OCI-LY3 (cell line): ENCODE measurements at regions not wholly inside any gene's neighbourhood (a gene's known extent, or its start where the extent isn't known, plus 50 kb on each side); places are given as distances from the start of the nearest gene placed in this dataset.

ENCODE experiments used
- H2AFZ ChIP-seq: fragments of 200-600, 300-600 bp; shearing (Covaris generic); 2 replicates; pipeline ENCODE4 v1.6.0; 2014; ENCODE audit warnings: antibody characterized with exemption, low read depth, low read length
- H3K27ac ChIP-seq: fragments of 200-600, 300-600 bp; sonication (generic); 2 replicates; pipeline ENCODE4 v1.5.1; 2014; ENCODE audit warnings: mild to moderate bottlenecking, low read length, moderate library complexity, mixed read lengths
- H3K27me3 ChIP-seq: fragments of 200-600, 300-600 bp; sonication (generic); 2 replicates; pipeline ENCODE4 v1.6.1; 2014; ENCODE audit warnings: low read depth, low read length, mixed read lengths
- H3K36me3 ChIP-seq: fragments of 200-600, 300-600 bp; sonication (generic); replicated peaks from 2 replicates; pipeline ENCODE3; 2014; ENCODE audit warnings: low read depth, low read length, mixed read lengths
- H3K4me1 ChIP-seq: fragments of 300-600, 200-600 bp; sonication (generic); 2 replicates; pipeline ENCODE4 v1.6.1; 2014; ENCODE audit warnings: low read length, mixed read lengths
- H3K4me2 ChIP-seq: fragments of 200-600, 300-600 bp; sonication (generic); 2 replicates; pipeline ENCODE4 v1.6.1; 2014; ENCODE audit warnings: low read length, mixed read lengths
- H3K4me3 ChIP-seq: fragments of 300-600, 200-600 bp; sonication (generic); 2 replicates; pipeline ENCODE4 v1.5.1; 2014; ENCODE audit warnings: antibody characterized with exemption, mild to moderate bottlenecking, low read length, moderate library complexity
- H3K79me2 ChIP-seq: fragments of 300-600, 200-600 bp; shearing (Covaris generic); 2 replicates; pipeline ENCODE4 v1.6.1; 2014; ENCODE audit warnings: mild to moderate bottlenecking, low read length, mixed read lengths
- H3K9ac ChIP-seq: fragments of 300-600, 200-600 bp; shearing (Covaris generic); 2 replicates; pipeline ENCODE4 v1.6.0; 2014; ENCODE audit warnings: mild to moderate bottlenecking, low read length, moderate library complexity
- H3K9me3 ChIP-seq: fragments of 200-600, 300-600 bp; shearing (Covaris generic); 2 replicates; pipeline ENCODE4 v1.6.1; 2014; ENCODE audit warnings: low read length, mixed read lengths; ENCODE audit not compliant: insufficient read depth
- H4K20me1 ChIP-seq: fragments of 200-600, 300-600 bp; sonication (generic); 2 replicates; pipeline ENCODE4 v1.6.1; 2016; ENCODE audit warnings: low read length, mixed read lengths; ENCODE audit not compliant: insufficient read depth
- EZH2phosphoT487 ChIP-seq: fragments of 200-600 bp; shearing (Covaris generic); IDR thresholded peaks from 2 replicates; pipeline ENCODE4 v1.6.1; 2018; ENCODE audit warnings: antibody characterized with exemption, mixed run types, low read depth
- TF ChIP-seq, protein P1 (sequence below): fragments of 200-600, 300-600 bp; sonication (generic); IDR thresholded peaks from 2 replicates; pipeline ENCODE4 v1.5.1; 2014; ENCODE audit warnings: antibody characterized with exemption, low read length, low read depth

DNA sequence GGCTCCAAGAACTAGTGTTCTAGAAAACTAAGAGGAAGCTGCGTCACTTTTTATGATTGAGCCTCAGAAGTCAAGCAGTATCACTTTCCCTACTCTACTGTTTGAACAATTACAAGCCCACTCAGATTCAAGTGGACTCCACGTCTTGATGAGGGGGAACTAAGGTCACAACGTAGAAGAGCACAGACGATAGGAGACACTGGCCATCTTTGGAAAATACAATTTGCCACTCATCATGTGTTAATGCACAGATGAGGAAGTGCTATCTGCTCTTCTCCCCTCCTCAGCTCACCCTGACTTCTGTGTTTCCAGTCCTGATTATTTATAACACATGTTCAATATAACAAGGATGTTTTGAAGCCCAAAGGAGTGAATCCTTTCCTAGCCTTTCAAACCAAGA is 76.1 kb upstream of the CYP1B1 start:
- Histone ChIP-seq H3K4me1 (peaks cover 4% of the 10 kb centered on the region), H3K4me3 (no peak overlapping the region), H3K36me3 (no peaks in the 10 kb centered on the region), H3K9me3 (no peaks in the 10 kb centered on the region), H2AFZ (no peak overlapping the region), H3K79me2 (no peaks in the 10 kb centered on the region), H4K20me1 (no peaks in the 10 kb centered on the region), H3K4me2 (no peak overlapping the region), H3K9ac (no peak overlapping the region), H3K27me3 (peaks cover 17% of the 10 kb centered on the region; the same call in 1 of the 2 replicates), H3K27ac (no peak overlapping the region)
- TF ChIP-seq, protein P1, sequence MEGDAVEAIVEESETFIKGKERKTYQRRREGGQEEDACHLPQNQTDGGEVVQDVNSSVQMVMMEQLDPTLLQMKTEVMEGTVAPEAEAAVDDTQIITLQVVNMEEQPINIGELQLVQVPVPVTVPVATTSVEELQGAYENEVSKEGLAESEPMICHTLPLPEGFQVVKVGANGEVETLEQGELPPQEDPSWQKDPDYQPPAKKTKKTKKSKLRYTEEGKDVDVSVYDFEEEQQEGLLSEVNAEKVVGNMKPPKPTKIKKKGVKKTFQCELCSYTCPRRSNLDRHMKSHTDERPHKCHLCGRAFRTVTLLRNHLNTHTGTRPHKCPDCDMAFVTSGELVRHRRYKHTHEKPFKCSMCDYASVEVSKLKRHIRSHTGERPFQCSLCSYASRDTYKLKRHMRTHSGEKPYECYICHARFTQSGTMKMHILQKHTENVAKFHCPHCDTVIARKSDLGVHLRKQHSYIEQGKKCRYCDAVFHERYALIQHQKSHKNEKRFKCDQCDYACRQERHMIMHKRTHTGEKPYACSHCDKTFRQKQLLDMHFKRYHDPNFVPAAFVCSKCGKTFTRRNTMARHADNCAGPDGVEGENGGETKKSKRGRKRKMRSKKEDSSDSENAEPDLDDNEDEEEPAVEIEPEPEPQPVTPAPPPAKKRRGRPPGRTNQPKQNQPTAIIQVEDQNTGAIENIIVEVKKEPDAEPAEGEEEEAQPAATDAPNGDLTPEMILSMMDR = no peak
- no peak for TF ChIP-seq EZH2phosphoT487

DNA sequence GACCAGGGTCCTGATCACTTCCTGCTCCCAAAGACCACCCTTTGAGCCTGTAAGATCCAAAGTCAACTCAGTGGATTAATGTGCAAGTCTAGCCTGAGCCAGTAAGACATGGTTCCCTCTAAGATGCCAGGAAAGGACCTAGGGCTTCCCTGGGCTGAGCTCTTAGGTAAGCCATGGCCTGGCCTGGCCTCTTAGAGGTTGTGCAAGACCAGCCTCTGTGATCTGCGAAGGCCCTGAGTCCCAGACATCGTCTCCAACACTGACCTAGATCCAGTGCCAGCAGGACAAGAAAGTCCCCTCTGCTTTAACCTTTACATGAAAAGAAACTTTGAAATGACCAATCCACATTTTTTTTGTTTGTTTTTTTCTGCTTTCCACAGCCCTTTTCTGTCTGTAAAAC is 73.6 kb upstream of the CYP1B1 start:
- Histone ChIP-seq H3K4me3 (no peak overlapping the region), H3K36me3 (no peaks in the 10 kb centered on the region), H3K27ac (no peak overlapping the region), H3K9me3 (no peaks in the 10 kb centered on the region), H3K79me2 (no peaks in the 10 kb centered on the region), H3K27me3 (0 out of 2 replicates have a peak, but pooled peaks cover 4% of the 10 kb centered on the region), H3K9ac (no peak overlapping the region), H3K4me2 (no peak overlapping the region), H4K20me1 (no peaks in the 10 kb centered on the region), H2AFZ (no peak overlapping the region), H3K4me1 (peaks cover 19% of the 10 kb centered on the region)
- no peak for TF ChIP-seq EZH2phosphoT487

DNA sequence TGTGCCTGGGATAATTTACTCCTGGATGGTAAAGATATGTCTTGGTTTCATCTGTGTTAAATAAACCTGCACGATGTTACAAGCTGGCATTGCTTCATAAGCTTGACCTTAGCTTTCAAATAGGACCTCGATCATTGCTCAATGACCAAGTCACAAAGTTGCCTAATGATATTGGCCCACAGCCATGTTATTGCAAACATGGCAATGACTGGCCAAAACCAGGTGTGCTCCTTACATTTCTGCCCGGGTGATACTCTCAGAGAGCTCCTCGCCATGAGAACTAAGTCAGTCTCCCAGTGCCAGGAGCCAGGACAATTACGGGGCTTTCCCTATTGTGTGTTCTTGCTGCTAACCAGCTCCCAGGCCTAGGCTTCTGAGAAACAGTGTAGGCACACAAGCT is 72.5 kb upstream of the CYP1B1 start:
- Histone ChIP-seq H3K36me3 (no peaks in the 10 kb centered on the region), H3K9ac (no peak overlapping the region), H3K4me3 (no peak overlapping the region), H3K4me2 (no peak overlapping the region), H3K27ac (no peak overlapping the region), H3K79me2 (no peaks in the 10 kb centered on the region), H3K9me3 (no peaks in the 10 kb centered on the region), H3K27me3 (no peaks in the 10 kb centered on the region), H4K20me1 (no peaks in the 10 kb centered on the region), H2AFZ (no peak overlapping the region), H3K4me1 (peaks cover 19% of the 10 kb centered on the region)
- TF ChIP-seq, protein P1 = no peak
- no peak for TF ChIP-seq EZH2phosphoT487

DNA sequence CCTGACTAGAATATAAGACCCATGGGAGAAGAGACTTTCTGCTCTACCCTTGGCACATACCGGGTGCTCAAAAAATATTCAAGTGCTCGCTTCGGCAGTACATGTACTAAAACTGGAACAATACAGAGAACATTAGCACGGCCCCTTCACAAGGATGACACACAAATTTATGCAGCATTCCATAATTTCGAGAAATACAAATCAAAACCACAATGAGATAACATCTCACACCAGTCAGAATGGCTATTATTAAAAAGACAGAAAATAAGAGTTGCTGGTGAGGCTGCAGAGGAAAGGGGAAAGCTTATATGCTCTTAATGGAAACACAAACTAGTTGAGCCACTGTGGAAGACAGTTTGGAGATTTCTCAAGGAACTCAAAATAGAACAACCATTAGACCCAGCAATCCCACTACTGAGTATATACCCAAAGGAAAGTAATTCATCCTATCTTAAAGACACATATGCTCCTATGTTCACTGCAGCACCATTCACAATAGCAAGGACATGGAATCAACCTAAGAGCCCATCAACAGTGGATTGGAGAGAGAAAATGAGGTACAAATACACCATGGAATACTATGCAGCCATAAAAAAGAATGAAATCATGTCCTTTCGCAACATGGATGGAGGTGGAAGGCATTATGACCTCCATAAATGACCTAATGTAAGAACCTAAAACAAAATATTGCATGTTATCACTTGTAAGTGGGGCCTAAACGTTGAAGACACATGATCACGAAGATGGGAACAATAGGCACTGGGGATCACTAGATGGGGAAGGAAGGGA is 71.6 kb upstream of the CYP1B1 start:
- Histone ChIP-seq H3K27ac (peak overlapping the region; percentile 15; the same call in 1 of the 2 replicates), H3K79me2 (no peaks in the 10 kb centered on the region), H3K4me1 (peaks cover 19% of the 10 kb centered on the region), H2AFZ (peak overlapping the region; percentile 33; the same call in 1 of the 2 replicates), H4K20me1 (no peaks in the 10 kb centered on the region), H3K4me3 (no peak overlapping the region), H3K27me3 (no peaks in the 10 kb centered on the region), H3K36me3 (no peaks in the 10 kb centered on the region), H3K9ac (no peak overlapping the region), H3K9me3 (no peaks in the 10 kb centered on the region), H3K4me2 (peak overlapping the region; percentile 48; the same call in 1 of the 2 replicates)
- TF ChIP-seq, protein P1 = no peak
- TF ChIP-seq EZH2phosphoT487 = no peak
